IMR-90 (cell line): ENCODE measurements at regions not wholly inside any gene's neighbourhood (a gene's known extent, or its start where the extent isn't known, plus 50 kb on each side); places are given as distances from the start of the nearest gene placed in this dataset.
"Not testable (repeated sequence)": the region's sequence is repeated elsewhere in the genome, so short reads cannot be mapped to it uniquely, and the experiment has no call there.

Experiments
- ATAC-seq: fragments of 200-7000 bp; cut with Tn5 transposase; 2 replicates; pipeline ENCODE4 v1.9.1; 2020; ENCODE audit warnings: low read depth, mild to moderate bottlenecking, moderate library complexity
- BruUV-seq: library from RNA; stranded (reverse); fragments of 400-500 nt; replicated peaks from 2 replicates; lab custom pipeline; 2021; lab: Mats Ljungman, UMichigan
- CTCF ChIA-PET: fragments of 300-600 bp; formaldehyde crosslinking; extraction: SDS; loops from one replicate; lab custom pipeline; 2021; ENCODE audit warnings: antibody characterized with exemption; lab: Yijun Ruan, JAX
- POLR2A ChIA-PET: fragments of 300-600 bp; sonication (Branson Sonifier 250); formaldehyde crosslinking; loops from one replicate; lab custom pipeline; 2022; ENCODE audit warnings: antibody characterized with exemption; ENCODE audit not compliant: unreplicated experiment; lab: Charles Lee
- DNase-seq: peaks from one replicate; pipeline ENCODE4 v3.0.0; 2013
- H2AFZ ChIP-seq: replicated peaks from 2 replicates; pipeline ENCODE3; 2013; ENCODE audit warnings: low read length, mild to moderate bottlenecking; ENCODE audit not compliant: poor library complexity
- H2AK5ac ChIP-seq: 2 replicates; pipeline ENCODE4 v1.6.1; 2013; ENCODE audit warnings: low read depth, low read length, inconsistent platforms
- H2AK9ac ChIP-seq: replicated peaks from 2 replicates; pipeline ENCODE3; 2013; ENCODE audit warnings: mild to moderate bottlenecking, low read depth, low read length, moderate library complexity; ENCODE audit not compliant: poor library complexity
- H2BK120ac ChIP-seq: 2 replicates; pipeline ENCODE4 v1.6.1; 2013; ENCODE audit warnings: low read depth, low read length, inconsistent platforms
- H2BK15ac ChIP-seq: 3 replicates; pipeline ENCODE4 v1.6.1; 2013; ENCODE audit warnings: low read depth, low read length, inconsistent platforms
- H2BK20ac ChIP-seq: 2 replicates; pipeline ENCODE4 v1.6.1; 2013; ENCODE audit warnings: low read depth, mild to moderate bottlenecking, inconsistent platforms, low read length, moderate library complexity
- H2BK5ac ChIP-seq: 2 replicates; pipeline ENCODE4 v1.6.1; 2013; ENCODE audit warnings: mild to moderate bottlenecking, low read depth, low read length, inconsistent platforms; ENCODE audit not compliant: poor library complexity, severe bottlenecking
- H3K14ac ChIP-seq: replicated peaks from 2 replicates; pipeline ENCODE4 v1.6.1; 2013; ENCODE audit warnings: low read depth, low read length, inconsistent platforms
- H3K18ac ChIP-seq: 2 replicates; pipeline ENCODE4 v1.6.1; 2013; ENCODE audit warnings: low read depth, low read length, control low read depth
- H3K23ac ChIP-seq: 2 replicates; pipeline ENCODE4 v1.6.1; 2013; ENCODE audit warnings: low read depth, low read length, inconsistent platforms
- H3K27ac ChIP-seq: 2 replicates; pipeline ENCODE4 v1.5.1; 2013; ENCODE audit warnings: mild to moderate bottlenecking, control low read depth, low read length; ENCODE audit not compliant: insufficient read depth
- H3K27me3 ChIP-seq: 2 replicates; pipeline ENCODE4 v1.6.1; 2013; ENCODE audit warnings: low read length; ENCODE audit not compliant: control insufficient read depth, insufficient read depth
- H3K36me3 ChIP-seq: 2 replicates; pipeline ENCODE4 v1.6.1; 2013; ENCODE audit warnings: low read length, mixed read lengths; ENCODE audit not compliant: control insufficient read depth, insufficient read depth
- H3K4ac ChIP-seq: 2 replicates; pipeline ENCODE4 v1.6.1; 2013; ENCODE audit warnings: low read depth, low read length, inconsistent platforms
- H3K4me1 ChIP-seq: 2 replicates; pipeline ENCODE4 v1.6.1; 2013; ENCODE audit warnings: low read length, mixed read lengths; ENCODE audit not compliant: control insufficient read depth, insufficient read depth
- H3K4me2 ChIP-seq: 2 replicates; pipeline ENCODE4 v1.6.1; 2013; ENCODE audit warnings: low read depth, mild to moderate bottlenecking, control low read depth, low read length, moderate library complexity
- H3K4me3 ChIP-seq: 2 replicates; pipeline ENCODE4 v1.5.1; 2013; ENCODE audit warnings: low read depth, mild to moderate bottlenecking, control low read depth, low read length, moderate library complexity; ENCODE audit not compliant: insufficient read depth
- H3K56ac ChIP-seq: 2 replicates; pipeline ENCODE4 v1.6.1; 2013; ENCODE audit warnings: low read length, inconsistent platforms; ENCODE audit not compliant: insufficient read depth; ENCODE audit errors: extremely low read depth
- H3K79me1 ChIP-seq, 2 experiments: 2 replicates each; pipeline ENCODE4 v1.6.1; 2013; ENCODE audit warnings: low read length in 2 of 2, inconsistent platforms in 1 of 2, low read depth in 1 of 2
- H3K9ac ChIP-seq: 2 replicates; pipeline ENCODE4 v1.6.1; 2013; ENCODE audit warnings: low read depth, low read length, control low read depth
- H3K9me1 ChIP-seq: 2 replicates; pipeline ENCODE4 v1.6.1; 2013; ENCODE audit warnings: low read length, inconsistent platforms; ENCODE audit not compliant: insufficient read depth
- H3K9me3 ChIP-seq: 2 replicates; pipeline ENCODE4 v1.6.1; 2013; ENCODE audit warnings: low read length; ENCODE audit not compliant: control insufficient read depth, insufficient read depth
- H4K20me1 ChIP-seq: 2 replicates; pipeline ENCODE4 v1.6.1; 2013; ENCODE audit warnings: low read length, inconsistent platforms; ENCODE audit not compliant: insufficient read depth
- H4K5ac ChIP-seq: 2 replicates; pipeline ENCODE4 v1.6.1; 2013; ENCODE audit warnings: mild to moderate bottlenecking, low read depth, low read length, control low read depth
- H4K8ac ChIP-seq, 2 experiments: 2 replicates each; pipeline ENCODE4 v1.6.1; 2013; ENCODE audit warnings: low read depth in 2 of 2, low read length in 2 of 2, control low read depth in 1 of 2, inconsistent platforms in 1 of 2
- H4K91ac ChIP-seq: 2 replicates; pipeline ENCODE4 v1.6.1; 2013; ENCODE audit warnings: low read depth, low read length, inconsistent platforms; ENCODE audit not compliant: insufficient read depth
- CEBPB ChIP-seq: IDR thresholded peaks from 2 replicates; pipeline ENCODE4 v1.6.1; 2012; ENCODE audit warnings: low read depth, low read length, improper control_type of control experiment
- POLR2A ChIP-seq: IDR thresholded peaks from 2 replicates; pipeline ENCODE4 v1.6.1; 2012; ENCODE audit warnings: mild to moderate bottlenecking, low read depth, low read length
- WGBS, 2 experiments: methylation state at CpG; one replicate each; pipeline versions ENCODE4 v1.1.5 to v1.1.7; 2013; ENCODE audit warnings: missing lambda C conversion rate in 2 of 2; ENCODE audit not compliant: insufficient read length in 1 of 2; ENCODE audit errors: extremely low coverage in 2 of 2; 5-methylcytosine and 5-hydroxymethylcytosine counted together
- dilution Hi-C: fragments of 300-500 bp; cut with HindIII; formaldehyde crosslinking; loops from one replicate; pipeline ENCODE4 v1.14.3; 2018; ENCODE audit warnings: low sequenced_read_pairs; ENCODE audit not compliant: unreplicated experiment
- in situ Hi-C: fragments of 300-500 bp; cut with MboI; formaldehyde crosslinking; loops from 3 replicates; pipeline ENCODE4 v1.14.3; 2019; ENCODE audit warnings: low sequenced_read_pairs, inconsistent platforms, mixed read lengths
- intact Hi-C: fragments of 100-400 bp; cut with micrococcal nuclease; formaldehyde crosslinking; loops from 2 replicates; pipeline ENCODE4 v1.10.0; 2022
- TF ChIP-seq, protein P1 (sequence below): fragments of 150-350 bp; IDR thresholded peaks from 2 replicates; pipeline ENCODE4 v1.6.1; 2016; ENCODE audit warnings: low read depth, mild to moderate bottlenecking, low read length, moderate library complexity, borderline replicate concordance

GRCh38 chr18:64734063-64734462, 585.2 kb upstream of the LINC00305 start:
- intact Hi-C loops (no loop called here), dilution Hi-C loops (no loop called here), in situ Hi-C loops (no loop called here)
- ATAC-seq, result no peak
- Histone ChIP-seq H3K27me3 (no peaks in the 10 kb centered on the region), H2AK9ac (no peak overlapping the region), H3K4me2 (no peak overlapping the region), H3K23ac (no peak overlapping the region), H3K9ac (no peak overlapping the region), H3K14ac (no peak overlapping the region), H2BK20ac (no peak overlapping the region), H4K20me1 (no peaks in the 10 kb centered on the region), H2BK120ac (no peak overlapping the region), H3K4me3 (no peak overlapping the region), H3K9me1 (no peaks in the 10 kb centered on the region), H2AFZ (no peak overlapping the region), H3K18ac (no peak overlapping the region), H4K5ac (no peak overlapping the region), H2BK5ac (no peak overlapping the region), H3K79me1 (no peaks in the 10 kb centered on the region), H3K56ac (no peak overlapping the region), H3K4me1 (no peaks in the 10 kb centered on the region), H3K9me3 (peaks cover 2% of the 10 kb centered on the region; the same call in 1 of the 2 replicates), H4K91ac (no peak overlapping the region), H2BK15ac (no peak overlapping the region), H4K8ac (no peak overlapping the region), H3K4ac (no peak overlapping the region), H3K27ac (no peak overlapping the region), H2AK5ac (no peak overlapping the region), H3K36me3 (no peaks in the 10 kb centered on the region)
- no peak for DNase-seq
- TF ChIP-seq CEBPB, result peak; percentile 51
- TF ChIP-seq, protein P1, sequence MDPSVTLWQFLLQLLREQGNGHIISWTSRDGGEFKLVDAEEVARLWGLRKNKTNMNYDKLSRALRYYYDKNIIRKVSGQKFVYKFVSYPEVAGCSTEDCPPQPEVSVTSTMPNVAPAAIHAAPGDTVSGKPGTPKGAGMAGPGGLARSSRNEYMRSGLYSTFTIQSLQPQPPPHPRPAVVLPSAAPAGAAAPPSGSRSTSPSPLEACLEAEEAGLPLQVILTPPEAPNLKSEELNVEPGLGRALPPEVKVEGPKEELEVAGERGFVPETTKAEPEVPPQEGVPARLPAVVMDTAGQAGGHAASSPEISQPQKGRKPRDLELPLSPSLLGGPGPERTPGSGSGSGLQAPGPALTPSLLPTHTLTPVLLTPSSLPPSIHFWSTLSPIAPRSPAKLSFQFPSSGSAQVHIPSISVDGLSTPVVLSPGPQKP, result no peak
- no peak for TF ChIP-seq POLR2A
- no CpG with 5 or more reads among the region's 2 CpGs for WGBS, 2 experiments
- ChIA-PET CTCF (no interaction called here), POLR2A (no interaction called here)
- BruUV-seq, result no TSS peak

GRCh38 chr18:64725657-64726056, 576.8 kb upstream of the LINC00305 start:
- intact Hi-C loops, H4K5ac ChIP-seq, H2BK120ac ChIP-seq, H2AK9ac ChIP-seq, H3K14ac ChIP-seq, H2BK15ac ChIP-seq, POLR2A ChIA-PET, H2BK5ac ChIP-seq, in situ Hi-C loops, H3K79me1 ChIP-seq, H4K8ac ChIP-seq, ATAC-seq, DNase-seq, H3K56ac ChIP-seq, BruUV-seq, CTCF ChIA-PET, H4K20me1 ChIP-seq, H3K23ac ChIP-seq, H3K4me1 ChIP-seq, H2AK5ac ChIP-seq, H3K18ac ChIP-seq, H3K4ac ChIP-seq, H2AFZ ChIP-seq, dilution Hi-C loops, H3K4me3 ChIP-seq, H3K27ac ChIP-seq, H2BK20ac ChIP-seq, H3K4me2 ChIP-seq, H3K9ac ChIP-seq, H3K27me3 ChIP-seq, H3K36me3 ChIP-seq, H3K9me1 ChIP-seq, H4K91ac ChIP-seq: not testable (repeated sequence)
- peaks cover 14% of the 10 kb centered on the region for H3K9me3 ChIP-seq
- WGBS, 2 experiments, result 61% methylated on average over 6 of the region's 39 CpGs; no CpG with 5 or more reads in 1 of the 2 experiments
